HEK293 (cell line): ENCODE measurements at regions not wholly inside any gene's neighbourhood (a gene's known extent, or its start where the extent isn't known, plus 50 kb on each side); places are given as distances from the start of the nearest gene placed in this dataset.

ENCODE experiments used
- CTCF ChIP-seq: fragments of 450-650 bp; formaldehyde crosslinking; IDR thresholded peaks from 2 replicates; pipeline ENCODE4 v1.5.1; 2016; ENCODE audit warnings: missing biosample characterization, missing genetic modification characterization
- ZNF335 ChIP-seq: fragments of 450-650 bp; formaldehyde crosslinking; conservative IDR thresholded peaks from 2 replicates; pipeline ENCODE4 v1.5.1; 2016; ENCODE audit warnings: missing biosample characterization, missing genetic modification characterization

- peak; percentile 34; the same call in 1 of the 2 replicates for TF ChIP-seq CTCF (tag by site-specific recombination)
- TF ChIP-seq ZNF335 = no peak
These were observed 111.2 kb upstream of the IL12B start for GRCh38 chr5:159441441-159441840.
